Right renal cortex interstitium (tissue), 3 donors: ENCODE measurements at regions not wholly inside any gene's neighbourhood (a gene's known extent, or its start where the extent isn't known, plus 50 kb on each side); places are given as distances from the start of the nearest gene placed in this dataset.
"Not testable (repeated sequence)": the region's sequence is repeated elsewhere in the genome, so short reads cannot be mapped to it uniquely, and the experiment has no call there.

Experiments
- DNase-seq, 3 donors: peaks; one replicate each; pipeline ENCODE4 v3.0.0-alpha.2; 2013; ENCODE audit warnings: low read depth in 3 of 3, low spot score in 2 of 3

GRCh38 chr2:185473838-185474237, 264.8 kb upstream of the FSIP2 start:
- no peak for DNase-seq

- no peak for DNase-seq
These were observed 262.7 kb upstream of the FSIP2 start for GRCh38 chr2:185475914-185476313.

- DNase-seq = no peak
These were observed 261.2 kb upstream of the FSIP2 start for GRCh38 chr2:185477452-185477851.

- no peak for DNase-seq
These were observed 254.0 kb upstream of the FSIP2 start for GRCh38 chr2:185484602-185485001.

- no peak for DNase-seq
These were observed 236.3 kb upstream of the FSIP2 start for GRCh38 chr2:185502351-185502750.

GRCh38 chr2:185507719-185508118, 230.9 kb upstream of the FSIP2 start:
- DNase-seq = no peak

- DNase-seq = no peak
These were observed 228.5 kb upstream of the FSIP2 start for GRCh38 chr2:185510060-185510459.

- DNase-seq = no peak
These were observed 226.7 kb upstream of the FSIP2 start for GRCh38 chr2:185511925-185512324.

- DNase-seq = no peak
These were observed 216.1 kb upstream of the FSIP2 start for GRCh38 chr2:185522472-185522871.

- not testable (repeated sequence) for DNase-seq
These were observed 214.4 kb upstream of the FSIP2 start for GRCh38 chr2:185524242-185524641.

GRCh38 chr2:185526161-185526560, 212.4 kb upstream of the FSIP2 start:
- no peak for DNase-seq

- DNase-seq = no peak
These were observed 206.9 kb upstream of the FSIP2 start for GRCh38 chr2:185531721-185532120.

GRCh38 chr2:185537689-185538088, 200.9 kb upstream of the FSIP2 start:
- DNase-seq = no peak

- no peak for DNase-seq
These were observed 171.4 kb upstream of the FSIP2 start for GRCh38 chr2:185567196-185567595.

GRCh38 chr2:185567940-185568339, 170.7 kb upstream of the FSIP2 start:
- DNase-seq = no peak

GRCh38 chr2:185578322-185578721, 160.3 kb upstream of the FSIP2 start:
- DNase-seq = no peak

- DNase-seq = no peak
These were observed 155.4 kb upstream of the FSIP2 start for GRCh38 chr2:185583058-185583816.

- not testable (repeated sequence) for DNase-seq
These were observed 153.4 kb upstream of the FSIP2 start for GRCh38 chr2:185585165-185585564.

GRCh38 chr2:185591276-185591675, 147.3 kb upstream of the FSIP2 start:
- DNase-seq = not testable (repeated sequence)

GRCh38 chr2:185607945-185608344, 130.7 kb upstream of the FSIP2 start:
- no peak for DNase-seq

GRCh38 chr2:185608799-185609198, 129.8 kb upstream of the FSIP2 start:
- no peak for DNase-seq

GRCh38 chr2:185610301-185610700, 128.3 kb upstream of the FSIP2 start:
- no peak for DNase-seq

GRCh38 chr2:185618625-185619024, 120.0 kb upstream of the FSIP2 start:
- DNase-seq = no peak
